A673 (cell line): ENCODE measurements at regions not wholly inside any gene's neighbourhood (a gene's known extent, or its start where the extent isn't known, plus 50 kb on each side); places are given as distances from the start of the nearest gene placed in this dataset.

Experiments
- BruUV-seq: library from RNA; stranded (reverse); fragments of 400-500 nt; replicated peaks from 2 replicates; lab custom pipeline; 2021; lab: Mats Ljungman, UMichigan
- CTCF ChIA-PET: fragments of 300-600 bp; sonication (Branson Sonifier 250); formaldehyde crosslinking; loops from one replicate; lab custom pipeline; 2022; ENCODE audit warnings: antibody characterized with exemption; lab: Charles Lee
- POLR2A ChIA-PET: fragments of 300-600 bp; sonication (Branson Sonifier 250); formaldehyde crosslinking; loops from one replicate; lab custom pipeline; 2022; ENCODE audit warnings: antibody characterized with exemption; ENCODE audit not compliant: low non-redundant PET; lab: Charles Lee
- DNase-seq: peaks from one replicate; pipeline ENCODE4 v3.0.0-alpha.2; 2015; ENCODE audit warnings: low spot score
- H3K27ac ChIP-seq: fragments of 200-600 bp; sonication (generic); 2 replicates; pipeline ENCODE4 v1.5.1; 2016; ENCODE audit warnings: mixed run types, low read depth, mild to moderate bottlenecking, mixed read lengths, antibody characterized with exemption, low read length; ENCODE audit not compliant: poor library complexity, severe bottlenecking
- H3K27me3 ChIP-seq: fragments of 200-600 bp; sonication (generic); replicated peaks from 2 replicates; pipeline ENCODE4 v1.6.1; 2017; ENCODE audit warnings: mixed run types, low read depth, mild to moderate bottlenecking, mixed read lengths, antibody characterized with exemption, low read length; ENCODE audit not compliant: insufficient read depth, poor library complexity
- H3K36me3 ChIP-seq: fragments of 200-600 bp; sonication (generic); 2 replicates; pipeline ENCODE4 v1.6.1; 2016; ENCODE audit warnings: mixed run types, mild to moderate bottlenecking, mixed read lengths, antibody characterized with exemption, low read length; ENCODE audit not compliant: insufficient read depth, poor library complexity, severe bottlenecking
- H3K4me1 ChIP-seq: fragments of 200-600 bp; sonication (generic); 2 replicates; pipeline ENCODE4 v1.6.1; 2017; ENCODE audit warnings: mixed run types, mild to moderate bottlenecking, mixed read lengths, antibody characterized with exemption, low read length; ENCODE audit not compliant: insufficient read depth, poor library complexity, severe bottlenecking
- H3K4me3 ChIP-seq: fragments of 200-600 bp; sonication (generic); 2 replicates; pipeline ENCODE4 v1.5.1; 2016; ENCODE audit warnings: low read depth, mixed run types, mild to moderate bottlenecking, mixed read lengths, low read length; ENCODE audit not compliant: poor library complexity, severe bottlenecking
- H3K9me3 ChIP-seq: fragments of 200-600 bp; sonication (generic); 2 replicates; pipeline ENCODE4 v1.6.1; 2016; ENCODE audit warnings: mixed run types, low read depth, mild to moderate bottlenecking, mixed read lengths, antibody characterized with exemption, low read length; ENCODE audit not compliant: poor library complexity, severe bottlenecking
- EZH2 ChIP-seq: fragments of 200-600 bp; sonication (generic); IDR thresholded peaks from 2 replicates; pipeline ENCODE4 v1.6.1; 2017; ENCODE audit warnings: borderline replicate concordance, low read depth, mild to moderate bottlenecking, mixed read lengths, antibody characterized with exemption, low read length; ENCODE audit not compliant: poor library complexity, severe bottlenecking
- intact Hi-C: fragments of 100-400 bp; cut with micrococcal nuclease; formaldehyde crosslinking; loops from one replicate; pipeline ENCODE4 v1.10.0; 2022; ENCODE audit not compliant: unreplicated experiment
- TF ChIP-seq, protein P1 (sequence below): fragments of 300-800, 200-600 bp; sonication (generic); conservative IDR thresholded peaks from 2 replicates; pipeline ENCODE4 v1.5.1; 2017; ENCODE audit warnings: low read depth, mild to moderate bottlenecking, antibody characterized with exemption, low read length, moderate library complexity, mixed read lengths

DNA sequence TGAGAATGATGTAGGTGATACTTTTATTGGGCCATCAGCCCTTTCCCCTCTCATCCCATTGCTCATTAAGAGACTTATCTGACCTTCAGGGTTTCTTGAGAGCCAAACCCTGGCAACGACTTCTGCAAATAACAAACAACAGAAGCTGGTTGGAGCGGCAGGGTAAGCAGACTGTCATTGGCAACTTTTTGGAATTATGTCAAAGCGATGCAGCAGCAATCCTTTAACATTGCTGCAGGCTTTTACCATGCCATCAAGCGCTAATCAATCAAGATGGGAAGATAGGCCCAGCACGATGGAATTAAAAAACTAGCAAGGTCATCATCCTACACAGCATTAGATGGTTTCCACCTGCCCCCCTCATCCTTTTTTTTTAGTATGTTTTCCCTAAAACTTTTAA, 406.1 kb upstream of the PDE3A start:
- Histone ChIP-seq H3K36me3 (no peaks in the 10 kb centered on the region), H3K4me1 (peaks cover 4% of the 10 kb centered on the region), H3K27me3 (no peaks in the 10 kb centered on the region), H3K27ac (no peak overlapping the region), H3K9me3 (no peaks in the 10 kb centered on the region), H3K4me3 (no peak overlapping the region)
- ChIA-PET CTCF (no interaction called here), POLR2A (interaction anchor here (0.7 kb wide), 1 partner anchor 250 kb away, joined by 3 read pairs; no protein-coding TSS in a partner anchor)
- DNase-seq, result no peak
- BruUV-seq, result no TSS peak
- intact Hi-C loops, result no loop called here
- TF ChIP-seq EZH2, result no peak
- TF ChIP-seq, protein P1, sequence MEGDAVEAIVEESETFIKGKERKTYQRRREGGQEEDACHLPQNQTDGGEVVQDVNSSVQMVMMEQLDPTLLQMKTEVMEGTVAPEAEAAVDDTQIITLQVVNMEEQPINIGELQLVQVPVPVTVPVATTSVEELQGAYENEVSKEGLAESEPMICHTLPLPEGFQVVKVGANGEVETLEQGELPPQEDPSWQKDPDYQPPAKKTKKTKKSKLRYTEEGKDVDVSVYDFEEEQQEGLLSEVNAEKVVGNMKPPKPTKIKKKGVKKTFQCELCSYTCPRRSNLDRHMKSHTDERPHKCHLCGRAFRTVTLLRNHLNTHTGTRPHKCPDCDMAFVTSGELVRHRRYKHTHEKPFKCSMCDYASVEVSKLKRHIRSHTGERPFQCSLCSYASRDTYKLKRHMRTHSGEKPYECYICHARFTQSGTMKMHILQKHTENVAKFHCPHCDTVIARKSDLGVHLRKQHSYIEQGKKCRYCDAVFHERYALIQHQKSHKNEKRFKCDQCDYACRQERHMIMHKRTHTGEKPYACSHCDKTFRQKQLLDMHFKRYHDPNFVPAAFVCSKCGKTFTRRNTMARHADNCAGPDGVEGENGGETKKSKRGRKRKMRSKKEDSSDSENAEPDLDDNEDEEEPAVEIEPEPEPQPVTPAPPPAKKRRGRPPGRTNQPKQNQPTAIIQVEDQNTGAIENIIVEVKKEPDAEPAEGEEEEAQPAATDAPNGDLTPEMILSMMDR, result no peak

DNA sequence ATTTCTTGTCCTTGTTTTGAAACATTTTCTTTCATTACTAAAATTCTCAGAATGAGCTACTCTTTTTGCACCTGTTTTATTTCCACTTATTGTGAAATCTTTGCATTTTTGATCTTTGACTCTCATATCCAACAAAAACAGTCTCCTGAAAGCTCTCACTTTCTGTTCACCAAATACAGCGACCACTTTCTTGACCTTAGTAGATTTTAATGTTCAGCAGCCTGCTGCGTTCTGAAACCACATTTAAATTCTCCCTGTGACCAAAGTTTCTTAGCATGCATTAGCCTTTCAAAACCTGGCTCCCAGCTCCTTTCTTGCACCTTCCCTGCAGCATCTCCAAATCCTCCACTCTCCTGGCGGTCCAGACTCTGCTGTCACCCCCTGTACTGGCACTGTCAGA, 404.4 kb upstream of the PDE3A start:
- POLR2A ChIA-PET, result no interaction called here
- CTCF ChIA-PET, result no interaction called here
- no TSS peak for BruUV-seq
- Histone ChIP-seq H3K27me3 (no peaks in the 10 kb centered on the region), H3K9me3 (no peaks in the 10 kb centered on the region), H3K4me1 (peaks cover 6% of the 10 kb centered on the region), H3K36me3 (no peaks in the 10 kb centered on the region), H3K27ac (no peak overlapping the region), H3K4me3 (no peak overlapping the region)
- intact Hi-C loops, result no loop called here
- TF ChIP-seq, protein P1, result no peak
- TF ChIP-seq EZH2, result no peak
- DNase-seq, result no peak

DNA sequence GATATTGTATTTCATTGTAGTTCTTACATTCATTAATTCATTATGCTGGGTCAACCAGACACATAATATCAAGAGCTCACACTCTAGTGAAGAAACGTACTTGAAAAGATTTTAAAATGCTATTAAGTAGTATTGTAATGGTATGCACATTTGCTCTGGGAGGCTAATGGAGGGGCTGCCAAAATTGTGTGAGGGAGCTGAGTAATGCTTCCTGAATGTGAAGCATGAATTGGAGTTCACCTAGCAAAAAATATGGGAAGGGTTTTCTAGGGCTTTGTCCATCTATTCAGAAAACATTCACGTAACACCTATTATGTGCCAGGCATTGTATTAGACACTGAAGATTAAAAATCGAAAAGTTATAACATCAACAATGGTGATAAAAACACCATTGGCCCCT, 403.8 kb upstream of the PDE3A start:
- ChIA-PET POLR2A (no interaction called here), CTCF (no interaction called here)
- Histone ChIP-seq H3K4me3 (no peak overlapping the region), H3K4me1 (peaks cover 6% of the 10 kb centered on the region), H3K27ac (no peak overlapping the region), H3K9me3 (no peaks in the 10 kb centered on the region), H3K36me3 (no peaks in the 10 kb centered on the region), H3K27me3 (no peaks in the 10 kb centered on the region)
- no peak for TF ChIP-seq EZH2
- TF ChIP-seq, protein P1, result no peak
- BruUV-seq, result no TSS peak
- intact Hi-C loops, result no loop called here
- no peak for DNase-seq
